ENCODE measurements at regions not wholly inside any gene's neighbourhood (a gene's known extent, or its start where the extent isn't known, plus 50 kb on each side); places are given as distances from the start of the nearest gene placed in this dataset.

GRCh38 chr20:11445161-11445560 lies 472.5 kb upstream of the BTBD3 start:
- TF ChIP-seq, protein P1, sequence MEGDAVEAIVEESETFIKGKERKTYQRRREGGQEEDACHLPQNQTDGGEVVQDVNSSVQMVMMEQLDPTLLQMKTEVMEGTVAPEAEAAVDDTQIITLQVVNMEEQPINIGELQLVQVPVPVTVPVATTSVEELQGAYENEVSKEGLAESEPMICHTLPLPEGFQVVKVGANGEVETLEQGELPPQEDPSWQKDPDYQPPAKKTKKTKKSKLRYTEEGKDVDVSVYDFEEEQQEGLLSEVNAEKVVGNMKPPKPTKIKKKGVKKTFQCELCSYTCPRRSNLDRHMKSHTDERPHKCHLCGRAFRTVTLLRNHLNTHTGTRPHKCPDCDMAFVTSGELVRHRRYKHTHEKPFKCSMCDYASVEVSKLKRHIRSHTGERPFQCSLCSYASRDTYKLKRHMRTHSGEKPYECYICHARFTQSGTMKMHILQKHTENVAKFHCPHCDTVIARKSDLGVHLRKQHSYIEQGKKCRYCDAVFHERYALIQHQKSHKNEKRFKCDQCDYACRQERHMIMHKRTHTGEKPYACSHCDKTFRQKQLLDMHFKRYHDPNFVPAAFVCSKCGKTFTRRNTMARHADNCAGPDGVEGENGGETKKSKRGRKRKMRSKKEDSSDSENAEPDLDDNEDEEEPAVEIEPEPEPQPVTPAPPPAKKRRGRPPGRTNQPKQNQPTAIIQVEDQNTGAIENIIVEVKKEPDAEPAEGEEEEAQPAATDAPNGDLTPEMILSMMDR (conservative IDR thresholded peaks at IDR 0.05; ENCODE audit: low read depth in 2 of 2) = no peak
- TF ChIP-seq EZH2 (IDR thresholded peaks at IDR 0.05; ENCODE audit: low read depth, unreplicated experiment) (no peak), POLR2AphosphoS5 (IDR thresholded peaks at IDR 0.05; ENCODE audit: low read depth) (no peak), EZH2phosphoT487 (IDR thresholded peaks at IDR 0.05; ENCODE audit: unreplicated experiment) (no peak), JUNB (IDR thresholded peaks at IDR 0.05; ENCODE audit: unreplicated experiment) (no peak), CREB1 (CRISPR knock-in tag; IDR thresholded peaks at IDR 0.05; ENCODE audit: low read depth) (no peak)
- TF ChIP-seq, protein P2, sequence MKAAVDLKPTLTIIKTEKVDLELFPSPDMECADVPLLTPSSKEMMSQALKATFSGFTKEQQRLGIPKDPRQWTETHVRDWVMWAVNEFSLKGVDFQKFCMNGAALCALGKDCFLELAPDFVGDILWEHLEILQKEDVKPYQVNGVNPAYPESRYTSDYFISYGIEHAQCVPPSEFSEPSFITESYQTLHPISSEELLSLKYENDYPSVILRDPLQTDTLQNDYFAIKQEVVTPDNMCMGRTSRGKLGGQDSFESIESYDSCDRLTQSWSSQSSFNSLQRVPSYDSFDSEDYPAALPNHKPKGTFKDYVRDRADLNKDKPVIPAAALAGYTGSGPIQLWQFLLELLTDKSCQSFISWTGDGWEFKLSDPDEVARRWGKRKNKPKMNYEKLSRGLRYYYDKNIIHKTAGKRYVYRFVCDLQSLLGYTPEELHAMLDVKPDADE (IDR thresholded peaks at IDR 0.05) = no peak
- TF ChIP-seq, protein P3, sequence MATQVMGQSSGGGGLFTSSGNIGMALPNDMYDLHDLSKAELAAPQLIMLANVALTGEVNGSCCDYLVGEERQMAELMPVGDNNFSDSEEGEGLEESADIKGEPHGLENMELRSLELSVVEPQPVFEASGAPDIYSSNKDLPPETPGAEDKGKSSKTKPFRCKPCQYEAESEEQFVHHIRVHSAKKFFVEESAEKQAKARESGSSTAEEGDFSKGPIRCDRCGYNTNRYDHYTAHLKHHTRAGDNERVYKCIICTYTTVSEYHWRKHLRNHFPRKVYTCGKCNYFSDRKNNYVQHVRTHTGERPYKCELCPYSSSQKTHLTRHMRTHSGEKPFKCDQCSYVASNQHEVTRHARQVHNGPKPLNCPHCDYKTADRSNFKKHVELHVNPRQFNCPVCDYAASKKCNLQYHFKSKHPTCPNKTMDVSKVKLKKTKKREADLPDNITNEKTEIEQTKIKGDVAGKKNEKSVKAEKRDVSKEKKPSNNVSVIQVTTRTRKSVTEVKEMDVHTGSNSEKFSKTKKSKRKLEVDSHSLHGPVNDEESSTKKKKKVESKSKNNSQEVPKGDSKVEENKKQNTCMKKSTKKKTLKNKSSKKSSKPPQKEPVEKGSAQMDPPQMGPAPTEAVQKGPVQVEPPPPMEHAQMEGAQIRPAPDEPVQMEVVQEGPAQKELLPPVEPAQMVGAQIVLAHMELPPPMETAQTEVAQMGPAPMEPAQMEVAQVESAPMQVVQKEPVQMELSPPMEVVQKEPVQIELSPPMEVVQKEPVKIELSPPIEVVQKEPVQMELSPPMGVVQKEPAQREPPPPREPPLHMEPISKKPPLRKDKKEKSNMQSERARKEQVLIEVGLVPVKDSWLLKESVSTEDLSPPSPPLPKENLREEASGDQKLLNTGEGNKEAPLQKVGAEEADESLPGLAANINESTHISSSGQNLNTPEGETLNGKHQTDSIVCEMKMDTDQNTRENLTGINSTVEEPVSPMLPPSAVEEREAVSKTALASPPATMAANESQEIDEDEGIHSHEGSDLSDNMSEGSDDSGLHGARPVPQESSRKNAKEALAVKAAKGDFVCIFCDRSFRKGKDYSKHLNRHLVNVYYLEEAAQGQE (IDR thresholded peaks at IDR 0.05; ENCODE audit: unreplicated experiment) = no peak

Data from GM23338 (cell line).